SKM-1 (cell line): ENCODE measurements at regions not wholly inside any gene's neighbourhood (a gene's known extent, or its start where the extent isn't known, plus 50 kb on each side); places are given as distances from the start of the nearest gene placed in this dataset.
"Not testable (repeated sequence)": the region's sequence is repeated elsewhere in the genome, so short reads cannot be mapped to it uniquely, and the experiment has no call there.

Experiments used
- DNase-seq: peaks from one replicate; lab custom pipeline; 2025; ENCODE audit not compliant: unreplicated experiment; lab: John Stamatoyannopoulos, UW

GRCh38 chrX:104392350-104392749 is 137.6 kb upstream of the ESX1 start:
- no peak for DNase-seq

GRCh38 chrX:104391906-104392305 is 137.2 kb upstream of the ESX1 start:
- no peak for DNase-seq

- no peak for DNase-seq
These were observed 122.2 kb upstream of the ESX1 start for GRCh38 chrX:104376937-104377336.

GRCh38 chrX:104372547-104372946 is 117.8 kb upstream of the ESX1 start:
- DNase-seq, result no peak

GRCh38 chrX:104370089-104370488 is 115.4 kb upstream of the ESX1 start:
- DNase-seq, result no peak

- not testable (repeated sequence) for DNase-seq
These were observed 106.0 kb upstream of the ESX1 start for GRCh38 chrX:104360774-104361173.

- DNase-seq, result no peak
These were observed 104.4 kb upstream of the ESX1 start for GRCh38 chrX:104359124-104359523.

- peak; percentile 13 for DNase-seq
These were observed 96.5 kb upstream of the ESX1 start for GRCh38 chrX:104351173-104351769.

- no peak for DNase-seq
These were observed 93.1 kb upstream of the ESX1 start for GRCh38 chrX:104347860-104348259.

GRCh38 chrX:104343428-104344129 is 88.8 kb upstream of the ESX1 start:
- DNase-seq, result peak; percentile 11

- no peak for DNase-seq
These were observed 87.3 kb upstream of the ESX1 start for GRCh38 chrX:104342065-104342464.

GRCh38 chrX:104335756-104336155 is 81.0 kb upstream of the ESX1 start:
- no peak for DNase-seq

GRCh38 chrX:104334971-104335370 is 80.2 kb upstream of the ESX1 start:
- no peak for DNase-seq

GRCh38 chrX:104330966-104331365 is 76.2 kb upstream of the ESX1 start:
- DNase-seq, result no peak

GRCh38 chrX:104329731-104330130 is 75.0 kb upstream of the ESX1 start:
- no peak for DNase-seq

- no peak for DNase-seq
These were observed 70.5 kb upstream of the ESX1 start for GRCh38 chrX:104325213-104325585.

GRCh38 chrX:104324461-104325212 is 69.9 kb upstream of the ESX1 start:
- DNase-seq, result no peak

GRCh38 chrX:104319346-104319745 is 64.6 kb upstream of the ESX1 start:
- no peak for DNase-seq

GRCh38 chrX:104318330-104319009 is 63.7 kb upstream of the ESX1 start:
- DNase-seq, result no peak

GRCh38 chrX:104316739-104317138 is 62.0 kb upstream of the ESX1 start:
- no peak for DNase-seq

GRCh38 chrX:104315555-104315954 is 60.8 kb upstream of the ESX1 start:
- no peak for DNase-seq
